SJCRH30 (cell line): ENCODE measurements at regions not wholly inside any gene's neighbourhood (a gene's known extent, or its start where the extent isn't known, plus 50 kb on each side); places are given as distances from the start of the nearest gene placed in this dataset.
A peak's percentile ranks its signal among the peaks of the same experiment; 100 is the strongest.

Experiments
- DNase-seq, 2 experiments: peaks; one replicate each; pipeline ENCODE4 v3.0.0-alpha.2; 2015 to 2020
- H3K27ac ChIP-seq: fragments of 250-450 bp; sonication (Bioruptor Pico); 2 replicates; pipeline ENCODE4 v1.5.1; 2020; ENCODE audit warnings: mild to moderate bottlenecking, moderate library complexity
- H3K27me3 ChIP-seq: fragments of 250-450 bp; sonication (Bioruptor Pico); 2 replicates; pipeline ENCODE4 v1.5.1; 2020; ENCODE audit warnings: mild to moderate bottlenecking, moderate library complexity
- H3K36me3 ChIP-seq: fragments of 250-450 bp; sonication (Bioruptor Pico); 2 replicates; pipeline ENCODE4 v1.5.1; 2020; ENCODE audit warnings: mild to moderate bottlenecking, moderate library complexity
- H3K4me1 ChIP-seq: fragments of 250-450 bp; sonication (Bioruptor Pico); 2 replicates; pipeline ENCODE4 v1.5.1; 2020; ENCODE audit warnings: mild to moderate bottlenecking, moderate library complexity
- H3K4me3 ChIP-seq: fragments of 250-450 bp; sonication (Bioruptor Pico); 2 replicates; pipeline ENCODE4 v1.5.1; 2020; ENCODE audit warnings: mild to moderate bottlenecking, moderate library complexity
- H3K9me3 ChIP-seq: fragments of 250-450 bp; sonication (Bioruptor Pico); replicated peaks from 2 replicates; pipeline ENCODE4 v1.5.1; 2020; ENCODE audit warnings: mild to moderate bottlenecking, moderate library complexity

DNA sequence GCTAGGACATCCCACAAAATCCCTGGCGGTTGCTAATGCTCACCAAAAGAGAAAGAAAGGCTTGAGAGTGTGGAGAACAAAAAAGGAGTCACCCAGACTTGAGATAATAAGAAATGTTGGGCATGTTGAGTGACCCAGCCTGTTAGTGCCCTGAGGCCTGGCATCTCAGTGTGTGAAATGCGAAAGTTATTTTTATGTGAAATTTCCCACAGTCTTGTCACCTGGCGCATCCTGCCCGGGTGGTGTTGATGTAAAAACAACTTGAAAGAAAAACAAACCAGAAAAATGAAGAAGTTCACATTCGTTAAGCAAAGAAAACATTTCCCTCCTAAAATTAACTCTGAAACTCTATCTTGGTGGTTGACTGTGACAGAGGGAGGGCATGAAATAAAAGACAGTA is 495.2 kb downstream of the MID1IP1 start:
- no peak overlapping the region for H3K27ac ChIP-seq
- H3K36me3 ChIP-seq: no peaks in the 10 kb centered on the region
- no peak overlapping the region for H3K4me3 ChIP-seq
- H3K4me1 ChIP-seq: no peaks in the 10 kb centered on the region
- no peaks in the 10 kb centered on the region for H3K9me3 ChIP-seq
- no peak for DNase-seq
- H3K27me3 ChIP-seq: no peaks in the 10 kb centered on the region

DNA sequence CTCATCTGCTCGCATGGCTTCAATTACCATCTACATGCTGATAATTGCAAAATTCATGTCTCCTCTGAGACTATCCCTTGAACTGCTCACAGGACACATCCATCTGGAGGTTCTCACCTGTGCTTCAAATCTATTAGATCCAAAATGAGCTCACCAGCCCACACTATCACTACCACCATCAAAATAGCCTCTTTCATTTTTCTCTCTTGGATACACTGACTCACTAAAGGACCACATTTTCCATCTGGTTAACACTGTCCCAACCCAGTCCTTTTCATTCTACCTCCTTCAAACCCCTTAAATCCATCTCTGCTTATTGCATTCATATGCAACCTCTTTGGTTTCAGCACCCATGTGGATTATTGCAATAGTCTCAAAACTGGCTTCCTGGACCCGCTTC is 497.6 kb downstream of the MID1IP1 start:
- Histone ChIP-seq H3K27ac (no peak overlapping the region), H3K9me3 (no peaks in the 10 kb centered on the region), H3K4me3 (no peak overlapping the region), H3K27me3 (no peaks in the 10 kb centered on the region), H3K36me3 (no peaks in the 10 kb centered on the region), H3K4me1 (no peaks in the 10 kb centered on the region)
- no peak for DNase-seq

DNA sequence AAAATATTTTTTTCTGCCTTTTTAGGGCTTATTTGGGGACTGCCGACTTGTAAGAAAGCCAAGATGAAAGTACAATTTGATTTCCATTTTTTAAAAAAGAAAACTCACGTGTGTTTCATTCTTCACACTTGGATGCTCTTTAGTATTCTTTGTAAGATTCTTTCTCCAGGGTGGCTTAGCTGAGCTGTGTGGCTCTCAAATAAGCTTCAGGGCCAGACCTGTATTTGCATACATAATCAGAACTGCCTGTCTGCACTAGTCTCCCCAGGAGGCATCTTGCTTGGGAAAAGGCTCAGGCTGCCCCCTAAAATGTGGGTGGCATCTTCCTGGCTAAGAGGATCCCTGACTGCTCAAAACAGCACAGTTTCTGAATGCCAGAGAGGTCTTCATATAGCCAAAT is 498.4 kb downstream of the MID1IP1 start:
- no peak overlapping the region for H3K4me3 ChIP-seq
- no peaks in the 10 kb centered on the region for H3K9me3 ChIP-seq
- DNase-seq: no peak
- H3K27ac ChIP-seq: no peak overlapping the region
- H3K4me1 ChIP-seq: no peaks in the 10 kb centered on the region
- H3K27me3 ChIP-seq: no peaks in the 10 kb centered on the region
- no peaks in the 10 kb centered on the region for H3K36me3 ChIP-seq

DNA sequence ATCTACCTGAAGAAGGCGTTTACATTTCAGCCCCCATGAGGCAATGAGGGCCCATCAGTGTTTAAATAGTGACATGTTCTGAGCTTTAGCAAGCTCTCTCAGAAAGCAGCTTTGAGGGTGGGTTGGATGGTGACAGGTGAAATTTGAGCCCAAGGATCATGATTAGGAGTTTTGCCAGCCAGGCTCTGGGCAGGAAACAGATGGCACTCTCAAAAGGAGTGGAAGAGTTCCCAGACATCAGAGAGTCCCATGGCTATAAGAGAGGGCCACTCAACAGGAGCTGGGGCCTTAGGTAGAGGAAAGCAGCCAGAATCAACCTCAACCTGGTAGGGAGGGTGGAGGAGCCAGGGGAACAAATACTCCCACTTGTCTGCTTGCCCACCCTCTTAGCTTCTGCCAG is 499.8 kb downstream of the MID1IP1 start:
- Histone ChIP-seq H3K4me1 (no peaks in the 10 kb centered on the region), H3K27me3 (no peaks in the 10 kb centered on the region), H3K4me3 (no peak overlapping the region), H3K9me3 (no peaks in the 10 kb centered on the region), H3K27ac (no peak overlapping the region), H3K36me3 (no peaks in the 10 kb centered on the region)
- peak in 1 of 2 experiments; percentile 13 for DNase-seq

DNA sequence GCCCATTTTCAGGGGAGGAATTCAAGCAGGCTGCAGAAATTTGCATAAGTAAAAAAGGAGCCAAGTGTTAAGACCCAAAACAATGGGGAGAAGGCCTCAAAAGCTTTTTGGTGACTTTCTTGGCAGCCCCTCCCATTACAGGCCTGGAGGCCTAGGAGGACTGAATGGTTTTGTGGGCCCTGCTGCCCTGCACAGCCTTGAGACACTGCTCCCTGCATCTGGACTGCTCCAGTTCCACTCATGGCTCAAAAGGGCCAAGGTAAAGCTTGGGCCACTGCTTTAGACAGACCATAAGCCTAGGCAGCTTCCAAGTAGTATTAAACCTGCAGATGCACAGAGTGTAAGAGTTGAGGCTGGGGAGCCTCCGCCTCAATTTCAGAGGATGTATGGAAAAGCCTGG is 501.6 kb downstream of the MID1IP1 start:
- H3K36me3 ChIP-seq: no peaks in the 10 kb centered on the region
- H3K27ac ChIP-seq: no peak overlapping the region
- no peak overlapping the region for H3K4me3 ChIP-seq
- H3K27me3 ChIP-seq: no peaks in the 10 kb centered on the region
- H3K9me3 ChIP-seq: no peaks in the 10 kb centered on the region
- DNase-seq: no peak
- H3K4me1 ChIP-seq: no peaks in the 10 kb centered on the region

DNA sequence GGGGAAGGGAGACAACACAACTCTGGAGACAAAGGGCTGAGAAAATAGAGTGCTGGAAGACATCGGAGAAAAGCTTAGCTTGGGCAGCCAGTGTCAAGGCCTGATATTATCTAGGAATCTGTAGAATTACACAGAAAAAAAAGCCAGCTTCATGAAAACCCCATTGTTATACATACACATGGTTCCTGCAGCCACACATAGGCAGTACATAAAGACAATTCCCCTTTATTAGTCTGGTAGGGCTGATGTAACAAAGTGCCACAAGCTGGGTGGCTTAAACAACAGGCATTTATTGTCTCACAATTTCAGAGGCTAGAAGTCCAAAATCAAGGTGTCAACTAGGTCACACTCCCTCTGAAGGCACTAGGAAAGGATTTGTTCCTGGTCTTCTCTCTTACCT is 503.5 kb downstream of the MID1IP1 start:
- DNase-seq: no peak
- H3K4me3 ChIP-seq: no peak overlapping the region

DNA sequence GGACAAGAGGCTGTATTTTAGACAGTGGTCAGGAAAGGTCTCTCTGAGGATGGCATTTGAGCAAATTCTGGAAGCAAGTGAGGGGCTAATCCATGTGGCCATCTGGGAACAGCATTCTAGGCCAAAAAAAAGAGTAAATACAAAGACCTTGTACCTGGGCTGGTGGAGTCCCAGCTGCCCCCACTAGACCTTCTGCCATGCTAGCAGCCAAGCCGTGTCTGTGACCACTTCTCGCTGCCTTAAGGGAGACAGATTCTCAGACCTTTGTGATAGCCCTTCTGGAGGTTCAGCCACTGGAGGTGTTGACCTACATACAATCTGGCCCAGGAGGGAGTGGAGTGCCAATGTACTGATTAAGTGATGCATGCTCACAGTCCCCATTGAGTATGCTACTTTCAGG is 506.2 kb downstream of the MID1IP1 start:
- H3K4me1 ChIP-seq: no peaks in the 10 kb centered on the region
- H3K27me3 ChIP-seq: no peaks in the 10 kb centered on the region
- no peaks in the 10 kb centered on the region for H3K9me3 ChIP-seq
- H3K36me3 ChIP-seq: no peaks in the 10 kb centered on the region
- DNase-seq: no peak
- H3K4me3 ChIP-seq: no peak overlapping the region
- H3K27ac ChIP-seq: no peak overlapping the region

More for the DNA sequence above, 503.5 kb downstream of the MID1IP1 start:
- no peaks in the 10 kb centered on the region for H3K36me3 ChIP-seq
- no peaks in the 10 kb centered on the region for H3K27me3 ChIP-seq
- no peak overlapping the region for H3K27ac ChIP-seq
- no peaks in the 10 kb centered on the region for H3K9me3 ChIP-seq
- H3K4me1 ChIP-seq: no peaks in the 10 kb centered on the region

DNA sequence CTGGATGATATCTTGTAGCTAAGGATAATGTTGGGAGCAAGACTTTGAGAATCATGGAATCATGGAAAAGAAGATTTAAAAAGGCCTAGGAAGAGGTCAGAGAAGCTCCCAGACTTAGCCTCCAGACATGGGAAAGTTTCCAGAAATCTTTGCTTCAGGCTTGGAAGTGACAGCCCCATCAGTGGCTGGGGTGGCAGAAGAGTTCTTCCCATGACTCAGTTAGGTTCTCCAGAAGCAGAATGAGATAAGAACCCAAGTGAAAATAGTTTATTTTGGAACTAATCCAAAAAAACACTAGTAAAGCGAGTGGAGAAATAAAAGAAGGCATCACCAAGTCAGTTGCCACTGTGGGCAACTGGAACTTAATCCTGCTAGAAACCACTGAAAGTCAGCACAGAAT is 506.9 kb downstream of the MID1IP1 start:
- Histone ChIP-seq H3K4me3 (no peak overlapping the region), H3K27me3 (no peaks in the 10 kb centered on the region), H3K36me3 (no peaks in the 10 kb centered on the region), H3K9me3 (no peaks in the 10 kb centered on the region), H3K27ac (no peak overlapping the region), H3K4me1 (no peaks in the 10 kb centered on the region)
- no peak for DNase-seq

DNA sequence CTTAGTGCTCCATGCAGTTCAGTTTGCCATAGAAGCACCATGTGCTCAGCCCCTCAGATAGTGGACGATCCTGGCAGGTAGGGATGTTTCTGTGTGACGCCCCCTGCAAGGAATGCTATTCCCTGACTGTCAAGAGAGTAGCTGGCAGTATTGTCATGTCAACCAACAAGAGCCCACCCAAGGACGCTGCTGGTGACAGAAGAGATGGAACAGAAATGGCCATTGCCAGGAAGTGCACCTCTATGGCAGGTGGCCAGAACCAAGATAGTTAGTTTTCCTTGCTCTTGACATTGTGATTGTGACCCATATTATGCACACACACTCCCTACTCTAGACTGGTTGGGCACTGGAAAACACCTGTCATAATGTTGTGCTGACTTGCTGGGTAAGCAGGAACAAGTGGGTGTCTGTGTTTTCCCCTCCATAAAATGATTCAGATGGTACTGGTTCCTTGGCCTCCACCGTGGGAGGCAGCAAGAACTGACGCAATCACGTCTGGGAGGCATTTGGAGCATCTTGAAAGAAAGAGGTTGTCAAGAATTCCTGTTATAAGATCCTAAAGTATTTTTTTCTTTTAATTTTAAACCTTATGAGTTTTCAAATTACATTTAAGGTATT is 507.9 kb downstream of the MID1IP1 start:
- Histone ChIP-seq H3K4me1 (no peaks in the 10 kb centered on the region), H3K4me3 (no peak overlapping the region), H3K9me3 (no peaks in the 10 kb centered on the region), H3K36me3 (no peaks in the 10 kb centered on the region), H3K27me3 (no peaks in the 10 kb centered on the region), H3K27ac (no peak overlapping the region)
- DNase-seq: no peak

DNA sequence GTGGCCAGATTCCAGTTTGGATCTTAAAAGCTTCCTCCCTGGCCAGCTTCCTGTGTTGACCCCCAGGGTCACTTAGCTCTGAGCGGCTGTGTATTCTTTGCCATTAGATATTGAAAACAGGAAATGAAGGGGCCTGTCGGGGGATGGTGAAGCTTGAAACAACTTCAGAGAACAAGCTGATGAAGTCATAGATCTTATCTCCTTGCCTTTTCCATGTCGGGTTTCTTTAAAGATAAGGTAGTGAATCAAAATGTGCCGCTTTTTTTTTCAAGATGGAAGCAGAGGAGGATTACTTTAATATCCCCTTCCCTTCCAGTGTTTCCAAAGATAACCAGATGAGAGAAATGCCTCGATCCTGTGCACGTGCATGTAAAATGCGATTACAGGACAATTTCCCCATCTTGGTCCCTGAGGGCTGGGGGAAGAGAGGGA is 508.5 kb downstream of the MID1IP1 start:
- Histone ChIP-seq H3K4me3 (no peak overlapping the region), H3K27ac (no peak overlapping the region), H3K36me3 (no peaks in the 10 kb centered on the region), H3K9me3 (no peaks in the 10 kb centered on the region), H3K4me1 (no peaks in the 10 kb centered on the region), H3K27me3 (no peaks in the 10 kb centered on the region)
- DNase-seq: peak; percentile 7 to 25

DNA sequence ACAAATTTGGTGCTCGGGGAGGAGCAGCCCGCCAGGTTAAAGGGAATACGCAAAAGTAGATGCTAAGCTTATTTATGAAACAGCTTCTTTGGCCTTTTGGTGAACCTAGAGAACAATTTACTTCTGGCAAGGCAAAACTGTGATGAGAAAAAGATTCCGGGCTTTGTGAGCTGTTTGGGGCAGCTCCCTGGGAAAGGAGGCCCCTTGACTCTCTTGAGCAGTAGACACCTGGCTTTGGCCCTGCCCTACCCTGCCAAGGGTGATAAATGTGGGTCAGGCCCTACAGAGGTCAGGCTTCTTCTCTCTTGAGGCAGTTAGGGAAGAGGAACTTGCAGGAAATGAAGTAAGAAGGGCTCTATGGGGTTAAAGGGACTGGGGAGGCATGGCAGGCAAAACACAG is 509.6 kb downstream of the MID1IP1 start:
- DNase-seq: no peak
- no peaks in the 10 kb centered on the region for H3K9me3 ChIP-seq
- no peaks in the 10 kb centered on the region for H3K36me3 ChIP-seq
- no peaks in the 10 kb centered on the region for H3K4me1 ChIP-seq
- no peak overlapping the region for H3K4me3 ChIP-seq
- H3K27ac ChIP-seq: no peak overlapping the region
- no peaks in the 10 kb centered on the region for H3K27me3 ChIP-seq

DNA sequence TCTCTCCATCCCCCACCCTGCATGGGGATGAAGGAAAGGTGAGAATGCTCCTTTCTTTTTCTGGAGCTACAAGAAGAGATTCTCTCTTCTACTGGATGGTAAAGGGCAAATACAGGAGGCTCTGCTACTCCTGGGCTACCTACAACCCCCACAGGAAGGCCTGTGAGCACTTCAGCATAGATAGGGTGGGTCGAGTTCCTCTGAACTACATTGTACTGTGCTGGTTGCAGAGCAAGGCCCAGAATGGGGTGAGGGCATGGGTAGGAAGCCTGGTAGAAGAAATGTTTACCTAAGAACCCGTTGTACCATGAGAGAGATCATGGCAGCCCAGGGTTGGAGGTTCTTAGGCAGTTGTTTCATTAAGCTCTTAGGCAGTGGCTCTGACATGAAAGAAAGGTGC is 510.4 kb downstream of the MID1IP1 start:
- Histone ChIP-seq H3K27ac (no peak overlapping the region), H3K4me1 (no peaks in the 10 kb centered on the region), H3K9me3 (no peaks in the 10 kb centered on the region), H3K4me3 (no peak overlapping the region), H3K36me3 (no peaks in the 10 kb centered on the region), H3K27me3 (no peaks in the 10 kb centered on the region)
- DNase-seq: no peak

DNA sequence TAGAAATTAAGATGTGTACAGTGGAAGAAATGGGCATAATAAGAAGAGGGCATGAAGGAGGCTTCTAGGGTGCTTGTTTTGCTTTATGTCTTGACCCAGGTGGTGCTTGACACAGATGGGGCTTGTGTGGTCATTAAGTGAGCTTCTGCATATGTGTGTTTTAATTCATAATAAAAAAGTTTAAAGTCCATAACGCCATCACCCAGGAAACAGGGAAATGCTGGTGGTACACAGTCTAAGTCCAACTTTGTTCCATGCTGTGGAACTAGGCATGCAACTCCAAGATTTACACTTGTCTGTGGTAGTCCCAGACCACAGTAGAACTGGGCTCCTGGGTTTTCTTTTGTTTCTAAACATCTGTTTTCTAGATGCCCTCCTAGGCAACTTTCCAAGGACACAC is 511.9 kb downstream of the MID1IP1 start:
- no peaks in the 10 kb centered on the region for H3K4me1 ChIP-seq
- H3K27me3 ChIP-seq: no peaks in the 10 kb centered on the region
- no peak overlapping the region for H3K27ac ChIP-seq
- no peaks in the 10 kb centered on the region for H3K9me3 ChIP-seq
- no peaks in the 10 kb centered on the region for H3K36me3 ChIP-seq
- H3K4me3 ChIP-seq: no peak overlapping the region
- DNase-seq: no peak

DNA sequence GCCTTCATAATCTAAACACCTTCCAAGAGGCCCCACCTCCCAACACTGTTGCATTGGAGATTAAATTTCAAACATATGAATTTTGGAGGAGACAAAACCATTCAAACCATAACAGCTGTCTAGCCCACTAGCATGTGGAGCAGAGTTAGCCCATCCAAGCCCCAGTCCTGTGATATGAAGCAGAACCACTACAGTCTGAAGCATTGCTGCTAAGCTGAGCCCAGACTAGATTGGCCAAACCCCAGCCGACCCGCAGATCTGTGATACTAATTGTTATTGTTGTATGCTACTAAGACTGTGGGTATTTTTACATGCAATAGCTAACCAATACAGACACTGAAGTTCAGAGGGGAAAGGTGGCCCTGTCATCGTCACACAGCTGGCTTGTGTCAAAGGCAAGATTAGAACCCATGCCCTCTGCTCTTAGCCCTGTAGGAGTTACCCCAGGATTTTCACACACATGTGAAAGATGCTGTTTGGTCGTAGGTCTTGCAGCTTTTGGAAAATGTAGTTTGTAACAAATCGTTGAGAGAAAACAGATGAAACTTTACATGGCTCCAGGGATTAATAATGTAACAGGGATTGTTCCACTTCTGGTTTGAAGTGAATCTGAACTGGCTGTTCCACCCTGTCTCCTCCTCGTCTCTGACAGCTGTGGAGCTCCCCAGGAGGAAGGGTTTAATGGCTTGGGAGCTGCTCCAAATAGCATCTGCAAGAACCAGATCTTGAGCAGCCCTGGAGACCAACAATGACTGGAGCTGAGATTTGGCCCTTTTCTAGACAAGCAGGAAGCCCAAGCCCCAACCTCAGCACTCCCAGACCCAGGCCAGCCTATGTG is 517.5 kb downstream of the MID1IP1 start:
- H3K4me1 ChIP-seq: no peaks in the 10 kb centered on the region
- no peak overlapping the region for H3K27ac ChIP-seq
- no peak for DNase-seq
- no peak overlapping the region for H3K4me3 ChIP-seq
- H3K9me3 ChIP-seq: no peaks in the 10 kb centered on the region
- H3K27me3 ChIP-seq: no peaks in the 10 kb centered on the region
- H3K36me3 ChIP-seq: no peaks in the 10 kb centered on the region

DNA sequence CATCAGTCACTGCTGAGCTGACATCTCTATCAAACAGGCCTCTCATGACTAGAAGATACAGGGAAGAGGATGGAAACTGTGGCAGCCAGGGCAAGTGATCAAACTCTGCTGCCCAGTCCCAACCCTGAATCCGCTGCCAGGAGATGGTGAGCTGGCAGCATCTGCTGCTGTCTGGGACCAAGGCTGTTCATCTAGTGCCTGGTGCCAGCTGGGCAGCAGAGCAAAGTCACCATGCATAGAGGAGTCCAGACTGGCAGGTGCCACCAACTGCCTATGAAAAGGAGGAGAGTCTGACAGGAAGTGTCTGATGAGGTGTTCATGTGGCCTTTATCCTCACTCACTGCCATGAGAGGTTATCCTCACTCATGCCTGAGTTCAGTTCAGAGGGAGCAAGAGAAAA is 518.9 kb downstream of the MID1IP1 start:
- no peak for DNase-seq
- H3K27me3 ChIP-seq: no peaks in the 10 kb centered on the region
- H3K4me3 ChIP-seq: no peak overlapping the region
- H3K27ac ChIP-seq: no peak overlapping the region
- H3K9me3 ChIP-seq: no peaks in the 10 kb centered on the region
- H3K4me1 ChIP-seq: no peaks in the 10 kb centered on the region
- no peaks in the 10 kb centered on the region for H3K36me3 ChIP-seq

DNA sequence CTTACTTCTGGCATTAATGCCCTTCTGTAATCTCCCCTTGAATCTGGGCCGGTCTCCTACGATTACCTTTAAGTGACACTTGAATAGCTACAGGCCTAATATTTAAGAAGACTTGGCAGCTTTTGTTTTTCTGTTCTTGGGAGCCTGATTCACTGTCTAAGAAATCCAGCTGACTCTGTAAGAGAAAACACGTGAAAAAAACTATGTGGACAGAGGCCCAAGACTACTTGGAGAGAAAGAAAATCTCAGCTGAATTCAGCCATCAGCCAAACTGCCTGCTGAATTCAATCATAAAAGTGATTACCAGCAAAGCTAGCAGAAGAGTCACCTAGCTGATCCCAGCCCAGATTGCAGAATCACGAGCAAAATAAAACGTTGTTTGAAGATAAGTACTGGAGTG is 521.2 kb downstream of the MID1IP1 start:
- H3K4me1 ChIP-seq: no peaks in the 10 kb centered on the region
- no peak overlapping the region for H3K4me3 ChIP-seq
- H3K27me3 ChIP-seq: no peaks in the 10 kb centered on the region
- no peaks in the 10 kb centered on the region for H3K36me3 ChIP-seq
- no peak overlapping the region for H3K27ac ChIP-seq
- no peak for DNase-seq
- no peaks in the 10 kb centered on the region for H3K9me3 ChIP-seq
